Right lobe of liver (tissue), 6 donors: ENCODE measurements at regions not wholly inside any gene's neighbourhood (a gene's known extent, or its start where the extent isn't known, plus 50 kb on each side); places are given as distances from the start of the nearest gene placed in this dataset.

ENCODE experiments used
- ATAC-seq, 4 donors: fragments of 200-7000 bp; cut with Tn5 transposase; one replicate each; pipeline ENCODE4 v1.9.1; 2020; ENCODE audit warnings: mild to moderate bottlenecking in 4 of 4, moderate library complexity in 4 of 4
- DNase-seq, 3 donors: peaks; one replicate each; pipeline ENCODE4 v3.0.0-alpha.2; 2020
- H3K27ac ChIP-seq, 3 donors: fragments of 200-600 bp; one replicate each; pipeline ENCODE4 v1.8.0; 2022
- H3K27me3 ChIP-seq, 2 donors: fragments of 200-600 bp; one replicate each; pipeline ENCODE4 v1.8.0; 2022
- H3K36me3 ChIP-seq, 4 donors: fragments of 200-600 bp; sonication (generic) in 1 of 4; one replicate each; pipeline versions ENCODE4 v1.5.1 to v1.8.0; 2017 to 2022; ENCODE audit warnings: control low read depth in 1 of 4
- H3K4me1 ChIP-seq, 4 donors: fragments of 200-600 bp; sonication (generic) in 1 of 4; one replicate each; pipeline versions ENCODE4 v1.5.1 to v1.8.0; 2017 to 2022; ENCODE audit warnings: control low read depth in 1 of 4
- H3K4me3 ChIP-seq, 3 donors: fragments of 200-600 bp; one replicate each; pipeline ENCODE4 v1.8.0; 2022
- H3K9me3 ChIP-seq, 4 donors: fragments of 200-600 bp; sonication (generic) in 1 of 4; one replicate each; pipeline versions ENCODE4 v1.5.1 to v1.8.0; 2017 to 2022; ENCODE audit warnings: control low read depth in 1 of 4
- POLR2A ChIP-seq: fragments of 450-650 bp; IDR thresholded peaks from one replicate; pipeline ENCODE4 v1.6.1; 2017; ENCODE audit warnings: antibody characterized with exemption, mild to moderate bottlenecking
- WGBS: methylation state at CpG from one replicate; pipeline ENCODE4 v1.1.6; 2018; ENCODE audit warnings: low coverage, low lambda C conversion rate; ENCODE audit not compliant: insufficient coverage; ENCODE audit errors: missing lambda C conversion rate; 5-methylcytosine and 5-hydroxymethylcytosine counted together
- intact Hi-C, 2 donors: fragments of 100-400 bp; cut with DNase I; formaldehyde crosslinking; loops; one replicate each; pipeline versions ENCODE4 v1.11.2 to v1.14.1; 2022
- TF ChIP-seq, protein P1 (sequence below), 4 donors: fragments of 200-600 bp in 3 of 4; fragments of 450-650 bp in 1 of 4; IDR thresholded peaks; one replicate each; pipeline versions ENCODE4 v1.5.1 to v1.8.0; 2016 to 2022; ENCODE audit warnings: antibody characterized with exemption in 4 of 4, mild to moderate bottlenecking in 2 of 4
- donor health status: DM: no; HTN: yes; CAD: no.
- donor health status: DM: no; HTN: no; CAD: no.
- donor health status: DM: no; HTN: no; CAD: no.
- donor health status: DM: no; HTN: yes; CAD: no.
- donor health status: DM: no; HTN: yes; CAD: no.

- Histone ChIP-seq H3K9me3 (no peaks in the 10 kb centered on the region), H3K4me1 (no peaks in the 10 kb centered on the region), H3K27me3 (no peaks in the 10 kb centered on the region), H3K4me3 (no peak overlapping the region), H3K27ac (no peak overlapping the region), H3K36me3 (no peaks in the 10 kb centered on the region)
- no peak for TF ChIP-seq POLR2A
- TF ChIP-seq, protein P1, sequence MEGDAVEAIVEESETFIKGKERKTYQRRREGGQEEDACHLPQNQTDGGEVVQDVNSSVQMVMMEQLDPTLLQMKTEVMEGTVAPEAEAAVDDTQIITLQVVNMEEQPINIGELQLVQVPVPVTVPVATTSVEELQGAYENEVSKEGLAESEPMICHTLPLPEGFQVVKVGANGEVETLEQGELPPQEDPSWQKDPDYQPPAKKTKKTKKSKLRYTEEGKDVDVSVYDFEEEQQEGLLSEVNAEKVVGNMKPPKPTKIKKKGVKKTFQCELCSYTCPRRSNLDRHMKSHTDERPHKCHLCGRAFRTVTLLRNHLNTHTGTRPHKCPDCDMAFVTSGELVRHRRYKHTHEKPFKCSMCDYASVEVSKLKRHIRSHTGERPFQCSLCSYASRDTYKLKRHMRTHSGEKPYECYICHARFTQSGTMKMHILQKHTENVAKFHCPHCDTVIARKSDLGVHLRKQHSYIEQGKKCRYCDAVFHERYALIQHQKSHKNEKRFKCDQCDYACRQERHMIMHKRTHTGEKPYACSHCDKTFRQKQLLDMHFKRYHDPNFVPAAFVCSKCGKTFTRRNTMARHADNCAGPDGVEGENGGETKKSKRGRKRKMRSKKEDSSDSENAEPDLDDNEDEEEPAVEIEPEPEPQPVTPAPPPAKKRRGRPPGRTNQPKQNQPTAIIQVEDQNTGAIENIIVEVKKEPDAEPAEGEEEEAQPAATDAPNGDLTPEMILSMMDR (IDR thresholded peaks at IDR 0.05) = no peak
- intact Hi-C loops = no loop called here
- DNase-seq (no peak), ATAC-seq (no peak)
- WGBS = 69% methylated on average over 11 of the region's 16 CpGs
Measured at GRCh38 chr12:131371401-131372170, 339.3 kb upstream of the SFSWAP start.

DNA sequence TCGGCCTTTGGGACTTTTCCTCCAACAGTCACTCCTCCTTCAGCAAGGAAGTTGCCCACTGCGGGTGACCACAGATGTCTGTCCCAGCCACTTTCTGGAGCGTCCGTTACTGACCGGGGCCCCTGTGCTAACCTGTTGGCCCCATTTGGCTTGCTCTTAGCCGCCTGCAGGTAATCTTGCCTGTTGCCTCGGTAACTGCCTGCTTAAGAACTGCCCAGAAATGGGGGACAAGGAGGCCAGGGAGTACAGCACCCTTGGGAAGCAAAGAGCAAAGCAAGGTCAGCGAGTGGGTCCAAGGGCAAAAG, 338.8 kb upstream of the SFSWAP start:
- 63% methylated on average over 3 of the region's 8 CpGs for WGBS
- DNase-seq (no peak), ATAC-seq (no peak)
- Histone ChIP-seq H3K36me3 (no peaks in the 10 kb centered on the region), H3K9me3 (no peaks in the 10 kb centered on the region), H3K27ac (no peak overlapping the region), H3K27me3 (no peaks in the 10 kb centered on the region), H3K4me1 (no peaks in the 10 kb centered on the region), H3K4me3 (no peak overlapping the region)
- intact Hi-C loops = no loop called here
- TF ChIP-seq, protein P1 (IDR thresholded peaks at IDR 0.05) = no peak
- no peak for TF ChIP-seq POLR2A

GRCh38 chr12:131372706-131373195, 338.1 kb upstream of the SFSWAP start:
- ATAC-seq (no peak), DNase-seq (no peak)
- no peaks in the 10 kb centered on the region for H3K36me3 ChIP-seq
- no peaks in the 10 kb centered on the region for H3K4me1 ChIP-seq
- no peaks in the 10 kb centered on the region for H3K27me3 ChIP-seq
- TF ChIP-seq, protein P1 (IDR thresholded peaks at IDR 0.05) = no peak
- no peak for TF ChIP-seq POLR2A
- H3K9me3 ChIP-seq = no peaks in the 10 kb centered on the region
- H3K4me3 ChIP-seq = no peak overlapping the region
- WGBS = 45% methylated on average over 2 of the region's 2 CpGs
- intact Hi-C loops = no loop called here
- H3K27ac ChIP-seq = no peak overlapping the region

DNA sequence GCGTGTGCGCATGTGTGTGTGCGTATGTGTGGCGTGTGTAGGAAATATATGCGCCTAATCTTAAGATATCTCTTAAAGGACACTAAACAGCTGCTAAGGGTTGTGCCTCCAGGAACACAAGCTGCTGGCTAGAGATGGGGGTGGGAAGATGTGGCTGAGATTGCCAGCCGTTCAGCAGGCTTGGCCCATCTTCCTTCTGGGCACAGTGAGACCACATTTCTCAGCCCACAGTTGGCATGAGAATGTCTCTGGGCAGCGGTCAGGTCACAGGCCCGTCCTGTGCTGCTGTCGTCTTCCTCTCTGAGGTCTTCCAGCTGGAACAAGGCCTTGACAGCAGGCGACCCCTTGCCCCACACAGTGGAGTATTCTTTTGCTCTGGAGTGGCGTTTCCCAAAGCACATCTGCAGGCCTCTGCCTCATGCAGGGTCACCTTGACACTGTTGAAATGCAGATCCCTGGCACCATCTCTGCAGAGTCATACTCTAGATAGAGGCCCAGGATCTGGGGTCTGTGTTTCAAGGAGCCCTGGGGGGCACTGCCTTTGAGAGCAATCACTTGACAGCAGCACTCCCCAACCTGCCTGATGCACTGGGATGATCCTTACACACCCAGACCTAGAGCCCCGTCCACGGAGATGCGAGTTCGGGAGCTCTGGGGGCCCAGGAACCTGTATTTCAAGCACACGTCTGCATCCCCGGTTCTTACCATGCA, 335.5 kb upstream of the SFSWAP start:
- ATAC-seq (no peak), DNase-seq (no peak)
- no peaks in the 10 kb centered on the region for H3K27me3 ChIP-seq
- no peak overlapping the region for H3K27ac ChIP-seq
- H3K4me1 ChIP-seq = no peaks in the 10 kb centered on the region
- no peaks in the 10 kb centered on the region for H3K36me3 ChIP-seq
- TF ChIP-seq, protein P1 (IDR thresholded peaks at IDR 0.05) = no peak
- TF ChIP-seq POLR2A = no peak
- intact Hi-C loops = no loop called here
- no peaks in the 10 kb centered on the region for H3K9me3 ChIP-seq
- H3K4me3 ChIP-seq = no peak overlapping the region
- 64% methylated on average over 8 of the region's 17 CpGs for WGBS
